ENCODE measurements at regions not wholly inside any gene's neighbourhood (a gene's known extent, or its start where the extent isn't known, plus 50 kb on each side); places are given as distances from the start of the nearest gene placed in this dataset.
"Not testable (repeated sequence)": the region's sequence is repeated elsewhere in the genome, so short reads cannot be mapped to it uniquely, and the experiment has no call there.

DNA sequence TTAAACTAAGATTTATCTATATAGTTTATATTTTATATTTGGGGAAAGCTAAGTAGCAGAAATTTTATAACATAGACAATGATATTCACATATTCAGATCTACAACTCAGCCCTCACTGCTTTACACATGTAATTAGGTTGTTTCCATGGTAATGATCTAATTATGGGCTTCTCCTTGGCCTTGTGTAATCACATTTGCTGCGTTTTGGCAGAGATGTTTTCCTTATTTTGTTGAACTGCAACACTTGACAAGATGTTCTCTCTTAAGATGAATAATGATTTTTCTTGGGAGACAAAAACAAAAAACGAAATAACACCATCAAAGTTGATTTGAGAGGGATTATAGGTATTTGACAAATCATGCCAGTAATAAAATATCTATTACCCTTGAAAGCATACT, 635.6 kb upstream of the TBL1XR1 start:
- Mint-ChIP-seq H3K4me3 (no peak overlapping the region), H3K36me3 (no peaks in the 10 kb centered on the region), H3K27ac (no peak overlapping the region), H3K4me1 (peaks cover 10% of the 10 kb centered on the region), H3K9me3 (no peaks in the 10 kb centered on the region), H3K27me3 (no peaks in the 10 kb centered on the region)
- DNase-seq: no peak

GRCh38 chr3:177833332-177833731, 636.0 kb upstream of the TBL1XR1 start:
- Mint-ChIP-seq H3K27ac (no peak overlapping the region), H3K4me3 (no peak overlapping the region), H3K36me3 (no peaks in the 10 kb centered on the region), H3K27me3 (no peaks in the 10 kb centered on the region), H3K9me3 (no peaks in the 10 kb centered on the region), H3K4me1 (peaks cover 7% of the 10 kb centered on the region)
- no peak for DNase-seq

- Mint-ChIP-seq H3K27me3 (no peaks in the 10 kb centered on the region), H3K36me3 (no peaks in the 10 kb centered on the region), H3K4me1 (peaks cover 7% of the 10 kb centered on the region), H3K27ac (no peak overlapping the region), H3K4me3 (no peak overlapping the region), H3K9me3 (no peaks in the 10 kb centered on the region)
- DNase-seq: no peak
These were observed 637.7 kb upstream of the TBL1XR1 start for GRCh38 chr3:177835008-177835407.

GRCh38 chr3:177835917-177836316, 638.6 kb upstream of the TBL1XR1 start:
- no peak overlapping the region for H3K27ac Mint-ChIP-seq
- H3K4me1 Mint-ChIP-seq: peaks cover 7% of the 10 kb centered on the region
- no peak overlapping the region for H3K4me3 Mint-ChIP-seq
- DNase-seq: no peak
- H3K9me3 Mint-ChIP-seq: no peaks in the 10 kb centered on the region
- no peaks in the 10 kb centered on the region for H3K36me3 Mint-ChIP-seq
- no peaks in the 10 kb centered on the region for H3K27me3 Mint-ChIP-seq

GRCh38 chr3:177836671-177837070, 639.4 kb upstream of the TBL1XR1 start:
- Mint-ChIP-seq H3K4me3 (no peak overlapping the region), H3K9me3 (no peaks in the 10 kb centered on the region), H3K27me3 (no peaks in the 10 kb centered on the region), H3K36me3 (no peaks in the 10 kb centered on the region), H3K4me1 (peaks cover 7% of the 10 kb centered on the region), H3K27ac (no peak overlapping the region)
- no peak for DNase-seq

DNA sequence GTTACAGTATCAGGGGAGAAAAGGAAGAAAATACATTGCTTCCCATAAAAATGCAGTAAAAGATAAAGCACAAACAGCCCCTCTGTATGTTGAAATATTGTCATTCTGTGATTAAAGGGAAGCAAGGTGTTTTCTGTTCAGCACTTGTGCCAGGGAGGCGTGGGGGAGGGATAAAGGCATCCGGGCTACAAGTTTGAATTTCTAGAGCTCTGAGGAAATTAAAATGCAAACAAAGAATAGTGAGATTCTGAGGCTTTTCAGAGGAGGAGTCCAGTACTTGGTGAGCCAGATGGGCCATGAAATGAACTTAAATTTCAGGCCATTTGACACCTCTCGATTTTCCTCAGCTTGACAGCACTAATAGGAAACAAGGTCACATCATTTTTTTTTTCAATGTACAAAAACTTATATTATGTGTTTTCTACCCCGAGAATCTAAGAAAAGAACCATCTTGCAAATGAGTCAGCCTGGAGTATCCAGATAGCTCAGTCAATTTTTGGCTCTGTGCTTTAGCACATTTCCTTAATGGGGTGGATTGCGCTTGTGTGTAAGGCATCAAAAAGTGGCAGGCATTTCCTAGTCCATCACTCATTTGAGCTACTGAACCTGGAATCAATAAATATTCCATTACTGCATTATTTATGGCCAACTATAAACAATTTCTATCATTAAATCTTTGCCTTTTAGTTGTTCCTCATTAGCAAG, 640.8 kb upstream of the TBL1XR1 start:
- DNase-seq: no peak
- Mint-ChIP-seq H3K9me3 (no peaks in the 10 kb centered on the region), H3K27me3 (no peaks in the 10 kb centered on the region), H3K27ac (no peak overlapping the region), H3K4me3 (no peak overlapping the region), H3K4me1 (peaks cover 7% of the 10 kb centered on the region), H3K36me3 (no peaks in the 10 kb centered on the region)

DNA sequence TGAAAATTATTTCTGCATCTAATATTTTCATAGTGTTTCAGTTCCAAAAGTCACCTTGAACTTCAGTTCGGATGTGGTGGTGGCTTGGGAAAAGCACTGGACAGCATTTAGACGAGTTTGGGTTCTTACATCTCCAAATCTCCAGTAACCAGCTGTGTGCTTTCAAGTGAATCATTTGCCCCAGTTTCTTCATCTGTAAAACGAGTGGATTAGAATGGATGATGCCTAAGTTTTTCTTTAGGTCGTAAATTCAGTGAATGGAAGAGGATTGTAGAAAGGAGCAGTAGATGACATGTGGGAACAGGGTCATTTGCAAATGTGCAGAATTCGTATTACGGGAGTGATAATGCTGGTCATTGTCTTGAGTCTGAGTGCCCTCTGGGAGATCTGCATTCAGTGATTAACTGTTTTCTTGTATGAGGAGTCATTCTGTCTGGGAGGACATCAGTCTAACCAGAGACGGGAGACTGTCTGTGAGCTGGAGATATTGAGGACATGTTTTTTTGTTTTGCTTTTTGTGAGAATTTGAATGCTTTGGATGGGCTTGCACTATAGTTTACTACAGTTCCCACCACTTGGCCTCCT, 641.6 kb upstream of the TBL1XR1 start:
- Mint-ChIP-seq H3K4me3 (no peak overlapping the region), H3K36me3 (no peaks in the 10 kb centered on the region), H3K9me3 (no peaks in the 10 kb centered on the region), H3K27me3 (no peaks in the 10 kb centered on the region), H3K27ac (no peak overlapping the region), H3K4me1 (no peaks in the 10 kb centered on the region)
- DNase-seq: no peak

DNA sequence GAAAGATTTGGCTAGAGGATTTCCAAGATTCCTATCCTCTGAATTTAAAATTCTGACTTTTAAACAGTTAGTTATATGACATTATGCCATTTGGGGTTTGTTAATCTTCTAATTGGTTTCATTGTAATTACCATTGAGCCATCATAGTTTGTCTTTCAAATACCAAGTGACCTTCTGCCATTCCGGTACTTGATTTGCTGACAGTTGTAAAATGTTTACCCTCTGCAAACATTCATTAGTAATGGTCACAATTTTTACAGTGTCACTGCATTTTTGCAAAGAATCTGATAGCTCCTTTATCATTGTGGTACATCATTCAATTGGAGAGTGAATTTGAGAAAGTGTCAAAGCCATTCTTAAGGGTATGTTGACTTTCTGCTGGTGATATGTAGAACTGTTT, 645.0 kb upstream of the TBL1XR1 start:
- DNase-seq: no peak
- Mint-ChIP-seq H3K4me3 (no peak overlapping the region), H3K9me3 (no peaks in the 10 kb centered on the region)

DNA sequence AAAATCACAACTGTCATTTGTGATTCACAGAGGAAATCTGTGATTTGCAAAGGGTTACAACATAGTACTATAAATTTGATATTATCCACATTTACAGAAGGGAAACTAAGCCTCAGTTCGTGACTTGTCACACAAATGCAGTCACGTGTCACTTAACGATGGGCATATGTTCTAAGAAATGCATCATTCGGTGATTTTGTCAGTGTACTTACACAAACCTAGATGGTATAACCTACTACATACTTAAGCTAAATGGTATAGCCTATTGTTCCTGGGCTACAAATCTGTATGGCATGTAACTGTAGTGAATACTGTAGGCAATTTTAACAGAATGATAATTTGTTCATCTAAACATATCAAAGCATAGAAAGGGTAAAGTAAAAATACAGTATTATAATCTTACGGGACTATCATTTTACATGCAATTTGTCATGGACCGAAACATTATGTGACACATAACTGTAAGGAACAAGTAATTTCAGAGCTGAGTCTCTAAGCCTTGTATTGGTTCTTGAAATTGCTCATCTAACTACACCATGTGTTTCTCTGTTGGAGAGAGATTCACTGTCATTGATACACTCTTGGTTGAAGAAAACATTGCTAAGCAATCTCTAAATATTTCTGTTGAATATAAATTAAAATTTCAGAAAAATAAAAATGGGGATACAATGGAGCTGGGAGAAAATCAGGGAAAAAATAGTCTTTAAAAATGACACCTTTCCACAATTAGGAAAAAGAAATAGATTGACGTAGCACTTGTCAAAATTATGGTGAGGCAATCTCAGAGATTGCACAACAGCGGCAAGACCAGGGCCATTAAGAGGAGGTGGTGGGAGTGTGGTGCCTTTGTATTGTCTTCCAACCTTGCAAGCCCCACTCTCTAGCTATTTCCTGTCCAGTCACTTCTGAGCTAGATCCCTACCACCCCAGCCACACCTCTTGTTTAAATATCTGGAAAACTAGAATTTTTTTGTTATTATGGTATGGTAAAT, 645.8 kb upstream of the TBL1XR1 start:
- no peak overlapping the region for H3K27ac Mint-ChIP-seq
- no peak overlapping the region for H3K4me3 Mint-ChIP-seq
- no peaks in the 10 kb centered on the region for H3K9me3 Mint-ChIP-seq
- no peak for DNase-seq
- H3K27me3 Mint-ChIP-seq: no peaks in the 10 kb centered on the region
- no peaks in the 10 kb centered on the region for H3K36me3 Mint-ChIP-seq
- no peaks in the 10 kb centered on the region for H3K4me1 Mint-ChIP-seq

More for the DNA sequence above, 645.0 kb upstream of the TBL1XR1 start:
- no peak overlapping the region for H3K27ac Mint-ChIP-seq
- no peaks in the 10 kb centered on the region for H3K36me3 Mint-ChIP-seq
- H3K4me1 Mint-ChIP-seq: no peaks in the 10 kb centered on the region
- H3K27me3 Mint-ChIP-seq: no peaks in the 10 kb centered on the region

GRCh38 chr3:177852001-177852807, 654.9 kb upstream of the TBL1XR1 start:
- DNase-seq: no peak
- peaks cover 2% of the 10 kb centered on the region for H3K9me3 Mint-ChIP-seq
- H3K27ac Mint-ChIP-seq: no peak overlapping the region
- no peaks in the 10 kb centered on the region for H3K4me1 Mint-ChIP-seq
- no peak overlapping the region for H3K4me3 Mint-ChIP-seq
- no peaks in the 10 kb centered on the region for H3K27me3 Mint-ChIP-seq
- no peaks in the 10 kb centered on the region for H3K36me3 Mint-ChIP-seq

DNA sequence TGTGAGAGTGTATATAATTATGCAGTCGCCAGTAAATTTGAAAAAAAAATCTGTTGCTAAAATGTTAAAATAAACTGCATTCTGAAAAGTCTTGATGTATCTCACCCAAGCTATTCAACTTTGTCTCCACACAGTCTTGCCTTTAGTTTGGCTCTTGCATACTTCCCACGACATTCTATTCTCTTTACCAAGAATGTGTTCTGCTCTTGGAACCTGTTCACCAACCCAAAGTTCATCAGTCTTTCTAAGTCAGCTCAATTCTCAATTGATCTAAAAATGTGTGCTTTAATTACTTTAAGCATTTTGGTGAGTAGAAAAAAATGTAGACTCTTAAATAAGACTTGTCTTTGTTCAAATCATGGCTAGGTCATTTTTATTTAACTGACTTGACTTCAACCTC, 657.7 kb upstream of the TBL1XR1 start:
- Mint-ChIP-seq H3K4me1 (no peaks in the 10 kb centered on the region), H3K27ac (no peak overlapping the region), H3K4me3 (no peak overlapping the region), H3K36me3 (peaks cover 2% of the 10 kb centered on the region), H3K27me3 (no peaks in the 10 kb centered on the region), H3K9me3 (peaks cover 15% of the 10 kb centered on the region)
- DNase-seq: no peak

DNA sequence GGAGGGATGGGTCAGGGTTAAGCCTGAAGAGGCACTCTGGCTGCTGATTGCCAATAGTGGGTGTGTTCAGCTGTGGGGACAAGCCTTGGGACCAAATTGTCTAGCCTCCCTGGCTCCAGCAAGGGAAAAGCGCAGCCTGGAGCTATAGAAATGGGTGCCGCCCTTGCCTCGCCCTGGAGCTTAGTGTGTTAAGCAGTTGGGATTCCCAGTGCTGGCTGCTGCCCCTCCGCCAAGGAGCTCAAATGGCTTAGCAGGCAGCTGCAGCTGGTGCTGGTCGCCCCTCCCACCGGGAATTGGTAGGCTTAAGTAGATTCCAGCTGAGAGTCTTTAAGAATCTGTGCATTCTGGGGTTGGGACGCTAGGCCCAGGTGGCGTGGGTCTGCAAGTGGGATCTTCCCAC, 662.9 kb upstream of the TBL1XR1 start:
- H3K36me3 Mint-ChIP-seq: peaks cover 8% of the 10 kb centered on the region
- no peaks in the 10 kb centered on the region for H3K27me3 Mint-ChIP-seq
- H3K27ac Mint-ChIP-seq: no peak overlapping the region
- no peak for DNase-seq
- peaks cover 26% of the 10 kb centered on the region for H3K9me3 Mint-ChIP-seq
- H3K4me1 Mint-ChIP-seq: no peaks in the 10 kb centered on the region
- H3K4me3 Mint-ChIP-seq: no peak overlapping the region

- Mint-ChIP-seq H3K27me3 (no peaks in the 10 kb centered on the region), H3K4me3 (no peak overlapping the region), H3K27ac (no peak overlapping the region), H3K9me3 (peaks cover 32% of the 10 kb centered on the region), H3K36me3 (peaks cover 17% of the 10 kb centered on the region), H3K4me1 (no peaks in the 10 kb centered on the region)
- no peak for DNase-seq
These were observed 665.7 kb upstream of the TBL1XR1 start for GRCh38 chr3:177862962-177863491.

- H3K9me3 Mint-ChIP-seq: peaks cover 37% of the 10 kb centered on the region
- not testable (repeated sequence) for H3K4me1 Mint-ChIP-seq, DNase-seq, H3K36me3 Mint-ChIP-seq, H3K27me3 Mint-ChIP-seq, H3K4me3 Mint-ChIP-seq, H3K27ac Mint-ChIP-seq
These were observed 665.0 kb upstream of the KCNMB2 start for GRCh38 chr3:177871267-177871666.
